Fibroblast of lung (primary cell): ENCODE measurements at regions not wholly inside any gene's neighbourhood (a gene's known extent, or its start where the extent isn't known, plus 50 kb on each side); places are given as distances from the start of the nearest gene placed in this dataset.

ENCODE experiments used
- CTCF ChIP-seq, 2 donors: IDR thresholded peaks in 1 of 2; conservative IDR thresholded peaks in 1 of 2; 1 replicate in 1 of 2; 2 replicates in 1 of 2; pipeline ENCODE4 v1.5.1; 2011 to 2012; ENCODE audit warnings: low read length in 2 of 2, control low read depth in 1 of 2, inconsistent platforms in 1 of 2, low read depth in 1 of 2, mild to moderate bottlenecking in 1 of 2
- EZH2 ChIP-seq: IDR thresholded peaks from 2 replicates; pipeline ENCODE4 v1.5.1; 2012; ENCODE audit warnings: low read length, control low read depth, mild to moderate bottlenecking; ENCODE audit errors: missing control alignments

DNA sequence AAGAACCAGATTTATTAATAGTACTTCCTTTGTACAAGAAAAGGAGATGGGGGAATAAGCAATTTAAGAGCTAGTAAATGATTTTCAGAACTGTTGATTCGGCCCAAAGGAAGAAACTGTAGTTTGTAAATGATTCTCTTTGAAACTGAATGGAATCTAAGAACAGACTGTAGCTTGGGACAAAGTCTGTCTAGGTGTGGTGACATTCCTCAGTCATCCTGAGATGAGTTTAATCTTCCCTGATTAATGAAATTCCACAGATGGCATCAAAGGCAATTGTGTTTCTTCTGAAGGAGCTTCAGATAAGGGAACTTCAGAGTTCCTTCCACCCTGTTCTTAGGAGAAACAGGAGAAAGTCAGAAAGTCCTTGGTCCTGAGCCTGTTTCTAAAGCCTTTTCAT lies 2095.9 kb downstream of the LRRC4C start:
- TF ChIP-seq EZH2 (no peak), CTCF (conservative IDR thresholded peaks at IDR 0.05 in 1 of 2, IDR thresholded peaks at IDR 0.05 in 1 of 2; ENCODE audit: low read depth in 1 of 2, low read length in 2 of 2) (no peak)
